ENCODE measurements at regions not wholly inside any gene's neighbourhood (a gene's known extent, or its start where the extent isn't known, plus 50 kb on each side); places are given as distances from the start of the nearest gene placed in this dataset.
"Not testable (repeated sequence)": the region's sequence is repeated elsewhere in the genome, so short reads cannot be mapped to it uniquely, and the experiment has no call there.

- DNase-seq: no peak
Observed at GRCh38 chr15:87672309-87673288, 583.9 kb downstream of the NTRK3 start.

- DNase-seq: no peak
Observed at GRCh38 chr15:87671289-87671688, 585.2 kb downstream of the NTRK3 start.

GRCh38 chr15:87669846-87670245, 586.7 kb downstream of the NTRK3 start:
- no peak for DNase-seq

GRCh38 chr15:87668768-87669564, 587.6 kb downstream of the NTRK3 start:
- DNase-seq: not testable (repeated sequence)

GRCh38 chr15:87667643-87668042, 588.9 kb downstream of the NTRK3 start:
- no peak for DNase-seq

- no peak for DNase-seq
Observed at GRCh38 chr15:87662575-87662974, 594.0 kb downstream of the NTRK3 start.

- no peak for DNase-seq
Observed at GRCh38 chr15:87661454-87662355, 594.8 kb downstream of the NTRK3 start.

GRCh38 chr15:87660251-87661129, 596.0 kb downstream of the NTRK3 start:
- DNase-seq: no peak

GRCh38 chr15:87656372-87656771, 600.2 kb downstream of the NTRK3 start:
- DNase-seq: no peak

- no peak for DNase-seq
Observed at GRCh38 chr15:87653646-87654045, 602.9 kb downstream of the NTRK3 start.

GRCh38 chr15:87649175-87649574, 607.4 kb downstream of the NTRK3 start:
- DNase-seq: no peak

GRCh38 chr15:87648278-87648677, 608.3 kb downstream of the NTRK3 start:
- no peak for DNase-seq

- DNase-seq: no peak
Observed at GRCh38 chr15:87645723-87646122, 610.8 kb downstream of the NTRK3 start.

GRCh38 chr15:87642997-87643396, 613.5 kb downstream of the NTRK3 start:
- not testable (repeated sequence) for DNase-seq

- DNase-seq: no peak
Observed at GRCh38 chr15:87639305-87640011, 617.1 kb downstream of the NTRK3 start.

GRCh38 chr15:87638554-87639083, 617.9 kb downstream of the NTRK3 start:
- DNase-seq: no peak

- DNase-seq: no peak
Observed at GRCh38 chr15:87634361-87634760, 622.2 kb downstream of the NTRK3 start.

- no peak for DNase-seq
Observed at GRCh38 chr15:87633525-87633924, 623.0 kb downstream of the NTRK3 start.

- DNase-seq: no peak
Observed at GRCh38 chr15:87632364-87632763, 624.2 kb downstream of the NTRK3 start.

- no peak for DNase-seq
Observed at GRCh38 chr15:87631775-87632174, 624.8 kb downstream of the NTRK3 start.

- DNase-seq: no peak
Observed at GRCh38 chr15:87631093-87631492, 625.4 kb downstream of the NTRK3 start.

All from GF-D8 (cell line).